HepG2 (cell line): ENCODE measurements at regions not wholly inside any gene's neighbourhood (a gene's known extent, or its start where the extent isn't known, plus 50 kb on each side); places are given as distances from the start of the nearest gene placed in this dataset.

Source experiments
- ATAC-seq: fragments of 200-7000 bp; cut with Tn5 transposase; 3 replicates; pipeline ENCODE4 v1.9.1; 2020; ENCODE audit warnings: mild to moderate bottlenecking, moderate library complexity
- BruUV-seq: library from RNA; stranded (reverse); fragments of 400-500 nt; replicated peaks from 2 replicates; lab custom pipeline; 2021; lab: Mats Ljungman, UMichigan
- CTCF ChIA-PET: fragments of 300-600 bp; formaldehyde crosslinking; extraction: SDS; loops from one replicate; lab custom pipeline; 2021; ENCODE audit warnings: low total read pairs, inconsistent platforms, low intra/inter-chr PET ratio; lab: Yijun Ruan, JAX
- POLR2A ChIA-PET: fragments of 350-600 bp; sonication (Branson Sonifier 250); formaldehyde crosslinking; loops from one replicate; lab custom pipeline; 2020; ENCODE audit warnings: antibody characterized with exemption, inconsistent platforms; lab: Yijun Ruan, JAX
- DNase-seq: peaks from one replicate; pipeline ENCODE4 v3.0.0-alpha.2; 2015; ENCODE audit warnings: low spot score
- FAIRE-seq: peaks from 3 replicates; lab custom pipeline; 2011; peaks lifted over from hg19 to GRCh38; lab: Jason Lieb, UNC
- H2AFZ ChIP-seq: one replicate; pipeline ENCODE4 v1.6.1; 2011; ENCODE audit warnings: low read length, inconsistent platforms
- H3K27ac ChIP-seq: fragments of 300-600 bp; 3 replicates; pipeline ENCODE4 v1.8.0; 2011; ENCODE audit warnings: mixed run types, mild to moderate bottlenecking, mixed read lengths, low read length, inconsistent platforms; ENCODE audit not compliant: insufficient read depth; ENCODE audit errors: extremely low read length
- H3K27me3 ChIP-seq, 2 experiments: fragments of 200-600 bp in 1 of 2; 2 replicates in 1 of 2; 3 replicates in 1 of 2; pipeline versions ENCODE4 v1.6.0 to v1.8.0; 2011; ENCODE audit warnings: low read length in 2 of 2, mild to moderate bottlenecking in 2 of 2, moderate library complexity in 2 of 2, inconsistent platforms in 1 of 2; ENCODE audit not compliant: insufficient read depth in 2 of 2, control insufficient read depth in 1 of 2
- H3K36me3 ChIP-seq, 2 experiments: fragments of 200-600 bp in 1 of 2; replicated peaks in 1 of 2; 2 replicates in 1 of 2; 3 replicates in 1 of 2; pipeline versions ENCODE4 v1.5.1 to v1.8.0; 2011; ENCODE audit warnings: low read length in 2 of 2, inconsistent platforms in 1 of 2; ENCODE audit not compliant: insufficient read depth in 2 of 2, control insufficient read depth in 1 of 2
- H3K4me1 ChIP-seq: 2 replicates; pipeline ENCODE4 v1.5.1; 2012; ENCODE audit warnings: low read length, inconsistent platforms; ENCODE audit not compliant: insufficient read depth
- H3K4me2 ChIP-seq: 2 replicates; pipeline ENCODE4 v1.6.0; 2011; ENCODE audit warnings: low read depth, low read length, inconsistent platforms
- H3K4me3 ChIP-seq, 3 experiments: fragments of 200-600 bp in 1 of 3; sonication (generic), shearing (Covaris generic) in 1 of 3; replicated peaks in 1 of 3; 2 replicates each; pipeline ENCODE4 v1.5.1; 2011 to 2016; ENCODE audit warnings: low read length in 3 of 3, inconsistent platforms in 2 of 3, low read depth in 2 of 3, mild to moderate bottlenecking in 2 of 3, control low read depth in 1 of 3, mixed read lengths in 1 of 3; ENCODE audit not compliant: insufficient read depth in 1 of 3
- H3K79me2 ChIP-seq: one replicate; pipeline ENCODE4 v1.6.1; 2011; ENCODE audit warnings: low read length, inconsistent platforms; ENCODE audit not compliant: insufficient read depth
- H3K9ac ChIP-seq: 2 replicates; pipeline ENCODE4 v1.6.0; 2011; ENCODE audit warnings: mild to moderate bottlenecking, low read depth, low read length, inconsistent platforms; ENCODE audit not compliant: insufficient read depth
- H3K9me3 ChIP-seq: 2 replicates; pipeline ENCODE4 v1.5.1; 2012; ENCODE audit warnings: mild to moderate bottlenecking, low read length
- H4K20me1 ChIP-seq: 2 replicates; pipeline ENCODE4 v1.6.0; 2011; ENCODE audit warnings: inconsistent platforms, mild to moderate bottlenecking, low read length, moderate library complexity; ENCODE audit not compliant: insufficient read depth
- EED ChIP-seq: sonication (generic); formaldehyde crosslinking; IDR thresholded peaks from 2 replicates; pipeline ENCODE4 v1.5.0; 2020; ENCODE audit warnings: mild to moderate bottlenecking, missing genetic modification reagents
- GATAD1 ChIP-seq: IDR thresholded peaks from 2 replicates; pipeline ENCODE4 v1.6.1; 2016; ENCODE audit warnings: missing genetic modification reagents, missing compliant biosample characterization
- MATR3 ChIP-seq: sonication (generic); formaldehyde crosslinking; IDR thresholded peaks from 2 replicates; pipeline ENCODE4 v1.4.0; 2020; ENCODE audit warnings: missing genetic modification reagents
- MXI1 ChIP-seq: IDR thresholded peaks from 3 replicates; pipeline ENCODE4 v1.6.1; 2012; ENCODE audit warnings: low read depth, low read length, inconsistent platforms, borderline replicate concordance
- PCBP1 ChIP-seq: fragments of 200-400 bp; formaldehyde crosslinking; IDR thresholded peaks from 2 replicates; pipeline ENCODE4 v1.6.1; 2017; ENCODE audit warnings: mild to moderate bottlenecking, low read depth, low read length, borderline replicate concordance
- SNRNP70 ChIP-seq: fragments of 200-400 bp; formaldehyde crosslinking; IDR thresholded peaks from 2 replicates; pipeline ENCODE4 v1.6.1; 2017; ENCODE audit warnings: mild to moderate bottlenecking, low read depth, low read length, moderate library complexity
- STAT5B ChIP-seq: sonication (generic); formaldehyde crosslinking; IDR thresholded peaks from 2 replicates; pipeline ENCODE4 v1.4.0; 2020; ENCODE audit warnings: missing genetic modification reagents
- TAF1 ChIP-seq: sonication (generic); formaldehyde crosslinking; IDR thresholded peaks from 2 replicates; pipeline ENCODE4 v1.4.0; 2020; ENCODE audit warnings: missing genetic modification reagents
- THAP7 ChIP-seq: sonication (generic); formaldehyde crosslinking; IDR thresholded peaks from 2 replicates; pipeline ENCODE4 v1.8.1; 2023; ENCODE audit warnings: mild to moderate bottlenecking, missing genetic modification reagents
- TSC22D2 ChIP-seq: sonication (generic); formaldehyde crosslinking; IDR thresholded peaks from 2 replicates; pipeline ENCODE4 v1.5.1; 2020; ENCODE audit warnings: missing genetic modification reagents, mild to moderate bottlenecking, borderline replicate concordance
- ZNF318 ChIP-seq: sonication (generic); formaldehyde crosslinking; IDR thresholded peaks from 2 replicates; pipeline ENCODE4 v1.4.0; 2020; ENCODE audit warnings: mild to moderate bottlenecking, missing genetic modification reagents
- ZNF766 ChIP-seq: sonication (generic); formaldehyde crosslinking; IDR thresholded peaks from 2 replicates; pipeline ENCODE4 v1.5.0; 2020; ENCODE audit warnings: missing genetic modification reagents, borderline replicate concordance
- WGBS: methylation state at CpG from one replicate; pipeline ENCODE4 v1.1.6; 2017; ENCODE audit warnings: low lambda C conversion rate; 5-methylcytosine and 5-hydroxymethylcytosine counted together
- in situ Hi-C: cut with HindIII; loops from 2 replicates; pipeline ENCODE4 v1.10.0; 2017; ENCODE audit warnings: low pct_unique_long_range_greater_than_20kb; ENCODE audit not compliant: extremely low pct_ligation_motif_present
- intact Hi-C: fragments of 100-400 bp; cut with micrococcal nuclease; formaldehyde crosslinking; loops from one replicate; pipeline ENCODE4 v1.10.0; 2022; ENCODE audit not compliant: unreplicated experiment

- intact Hi-C loops = loop anchor here (5.0 kb wide), 1 partner anchor 1937 kb away; no protein-coding TSS in a partner anchor
- CTCF ChIA-PET = no interaction called here
- TF ChIP-seq MATR3 (CRISPR knock-in tag) (no peak), TSC22D2 (no peak), SNRNP70 (no peak), TAF1 (CRISPR knock-in tag) (no peak), MXI1 (no peak), EED (CRISPR knock-in tag) (no peak), ZNF766 (CRISPR knock-in tag) (no peak)
- TF ChIP-seq, all 625 proteins: peak for 0
- ATAC-seq (no peak), FAIRE-seq (no peak), DNase-seq (no peak)
- Histone ChIP-seq H4K20me1 (no peaks in the 10 kb centered on the region), H3K27me3 (no peaks in the 10 kb centered on the region), H3K9me3 (no peaks in the 10 kb centered on the region), H3K4me3 (no peak overlapping the region), H3K4me2 (no peak overlapping the region), H3K36me3 (no peaks in the 10 kb centered on the region), H3K9ac (no peak overlapping the region), H3K4me1 (no peaks in the 10 kb centered on the region), H2AFZ (no peak overlapping the region), H3K27ac (no peak overlapping the region), H3K79me2 (no peaks in the 10 kb centered on the region)
- WGBS = 0% methylated on average over 1 of the region's 1 CpG
- in situ Hi-C loops = no loop called here
- POLR2A ChIA-PET = no interaction called here
- no TSS peak for BruUV-seq
Measured at GRCh38 chr3:147008886-147009285, 397.5 kb downstream of the ZIC4 start.

- BruUV-seq = no TSS peak
- CTCF ChIA-PET = no interaction called here
- TF ChIP-seq STAT5B (CRISPR knock-in tag) = no peak
- TF ChIP-seq PCBP1 = no peak
- no peak for TF ChIP-seq ZNF318
- no peak for TF ChIP-seq THAP7 (CRISPR knock-in tag)
- no peak for TF ChIP-seq GATAD1 (CRISPR knock-in tag)
Measured at GRCh38 chr3:147008458-147008857, 397.9 kb downstream of the ZIC4 start.

More at GRCh38 chr3:147008458-147008857, 397.9 kb downstream of the ZIC4 start:
- no peak for ATAC-seq
- H3K79me2 ChIP-seq = no peaks in the 10 kb centered on the region
- POLR2A ChIA-PET = no interaction called here
- H3K9me3 ChIP-seq = no peaks in the 10 kb centered on the region
- no peak overlapping the region for H3K27ac ChIP-seq
- WGBS = 0% methylated on average over 2 of the region's 2 CpGs
- no peak overlapping the region for H2AFZ ChIP-seq
- no peaks in the 10 kb centered on the region for H3K27me3 ChIP-seq
- intact Hi-C loops (loop anchor here (5.0 kb wide), 1 partner anchor 1936 kb away; no protein-coding TSS in a partner anchor), in situ Hi-C loops (no loop called here)
- no peak overlapping the region for H3K4me3 ChIP-seq
- H4K20me1 ChIP-seq = no peaks in the 10 kb centered on the region
- no peak for DNase-seq
- H3K9ac ChIP-seq = no peak overlapping the region
- H3K4me2 ChIP-seq = no peak overlapping the region
- H3K36me3 ChIP-seq = no peaks in the 10 kb centered on the region
- no peak for FAIRE-seq
- no peaks in the 10 kb centered on the region for H3K4me1 ChIP-seq
